ENCODE measurements at regions not wholly inside any gene's neighbourhood (a gene's known extent, or its start where the extent isn't known, plus 50 kb on each side); places are given as distances from the start of the nearest gene placed in this dataset.

DNA sequence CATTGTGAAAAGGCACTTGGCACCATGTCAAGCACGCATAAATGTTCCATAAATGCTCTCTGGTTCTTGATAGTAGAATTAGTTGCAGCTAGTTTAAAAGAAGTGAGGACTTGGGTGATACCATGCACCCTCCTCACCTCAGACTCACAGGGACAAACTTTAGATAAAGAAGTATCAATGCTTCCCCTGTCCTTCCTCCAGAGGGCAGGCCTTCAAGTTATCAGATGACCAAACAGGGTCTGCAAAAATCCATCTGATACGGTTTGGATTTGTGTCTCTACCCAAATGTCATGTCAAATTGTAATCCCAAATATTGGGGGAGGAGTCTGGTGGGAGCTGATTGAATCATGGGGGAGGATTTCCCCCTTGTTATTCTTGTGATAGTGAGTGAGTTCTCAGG is 54.1 kb downstream of the C1QL2 start:
- Histone ChIP-seq H3K9ac (no peak overlapping the region), H3K9me3 (ENCODE audit: low read depth) (no peaks in the 10 kb centered on the region), H3K27me3 (replicated peaks; ENCODE audit: insufficient read depth) (no peaks in the 10 kb centered on the region), H3K79me2 (ENCODE audit: insufficient read depth) (no peaks in the 10 kb centered on the region), H4K20me1 (ENCODE audit: insufficient read depth) (no peaks in the 10 kb centered on the region), H2AFZ (no peak overlapping the region), H3K9me2 (ENCODE audit: insufficient read depth) (no peaks in the 10 kb centered on the region), H3K4me2 (ENCODE audit: unreplicated experiment) (no peak overlapping the region), H3K36me3 (ENCODE audit: low read depth) (no peaks in the 10 kb centered on the region), H3K4me3 (no peak overlapping the region), H3K27ac (no peak overlapping the region), H3F3A (ENCODE audit: insufficient read depth) (no peaks in the 10 kb centered on the region), H3K4me1 (ENCODE audit: insufficient read depth) (no peaks in the 10 kb centered on the region)
- TF ChIP-seq EZH2phosphoT487 (IDR thresholded peaks at IDR 0.05; ENCODE audit: insufficient read depth, low read depth), result no peak
- 3 to 7% methylated on average over 2 of the region's 2 CpGs for WGBS, 2 experiments (ENCODE audit: low coverage in 1 of 2, low lambda C conversion rate in 2 of 2, missing lambda C conversion rate in 2 of 2)
- no peak for DNase-seq
- in situ Hi-C loops (cut with MboI), result no loop called here

DNA sequence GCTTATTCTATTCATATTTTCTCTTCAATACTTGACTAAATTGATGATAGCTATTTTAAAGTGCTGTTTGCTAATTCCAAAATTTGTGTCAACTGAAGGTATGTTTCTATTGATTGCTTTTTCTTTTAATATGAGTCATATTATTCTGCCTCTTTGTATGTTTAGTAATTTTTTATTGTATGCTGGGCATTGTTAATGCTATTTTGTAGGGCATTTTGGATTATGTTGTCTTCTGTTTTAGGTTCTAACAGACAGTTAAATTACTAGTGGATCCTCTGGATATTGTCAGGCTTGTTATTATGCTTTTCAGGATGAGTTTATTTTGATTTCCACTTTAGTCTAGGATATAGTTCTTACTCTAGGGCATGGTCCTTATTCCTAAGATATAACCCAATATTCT is 55.6 kb downstream of the C1QL2 start:
- TF ChIP-seq EZH2phosphoT487 (IDR thresholded peaks at IDR 0.05; ENCODE audit: insufficient read depth, low read depth), result no peak
- TF ChIP-seq EZH2 (IDR thresholded peaks at IDR 0.05; ENCODE audit: insufficient read depth, poor library complexity, severe bottlenecking), result no peak

GRCh38 chr2:119088416-119088815 is 70.1 kb downstream of the C1QL2 start:
- no peak for DNase-seq
- no peaks in the 10 kb centered on the region for H3K9me3 ChIP-seq (ENCODE audit: low read depth)
- peaks cover 8% of the 10 kb centered on the region; the same call in 1 of the 2 replicates for H3K27me3 ChIP-seq (replicated peaks; ENCODE audit: insufficient read depth)
- no peak overlapping the region for H3K4me2 ChIP-seq (ENCODE audit: unreplicated experiment)
- H3K4me3 ChIP-seq, result no peak overlapping the region
- no peak overlapping the region for H3K27ac ChIP-seq
- H2AFZ ChIP-seq, result no peak overlapping the region
- no peaks in the 10 kb centered on the region for H3K4me1 ChIP-seq (ENCODE audit: insufficient read depth)
- H3K79me2 ChIP-seq (ENCODE audit: insufficient read depth), result no peaks in the 10 kb centered on the region
- in situ Hi-C loops (cut with MboI), result no loop called here
- no peaks in the 10 kb centered on the region for H4K20me1 ChIP-seq (ENCODE audit: insufficient read depth)
- no peaks in the 10 kb centered on the region for H3K36me3 ChIP-seq (ENCODE audit: low read depth)
- TF ChIP-seq EZH2 (IDR thresholded peaks at IDR 0.05; ENCODE audit: insufficient read depth, poor library complexity, severe bottlenecking), result no peak
- no peak for TF ChIP-seq EZH2phosphoT487 (IDR thresholded peaks at IDR 0.05; ENCODE audit: insufficient read depth, low read depth)
- H3K9ac ChIP-seq, result no peak overlapping the region
- WGBS, 2 experiments (ENCODE audit: low coverage in 1 of 2, low lambda C conversion rate in 2 of 2, missing lambda C conversion rate in 2 of 2), result 0 to 41% methylated on average over 1 of the region's 1 CpG
- H3F3A ChIP-seq (ENCODE audit: insufficient read depth), result no peaks in the 10 kb centered on the region
- no peaks in the 10 kb centered on the region for H3K9me2 ChIP-seq (ENCODE audit: insufficient read depth)

More for the DNA sequence above, 55.6 kb downstream of the C1QL2 start:
- H3K4me2 ChIP-seq (ENCODE audit: unreplicated experiment), result no peak overlapping the region
- H3K9ac ChIP-seq, result no peak overlapping the region
- H3K27me3 ChIP-seq (replicated peaks; ENCODE audit: insufficient read depth), result no peaks in the 10 kb centered on the region
- in situ Hi-C loops (cut with MboI), result no loop called here
- H3K4me1 ChIP-seq (ENCODE audit: insufficient read depth), result no peaks in the 10 kb centered on the region
- H3K79me2 ChIP-seq (ENCODE audit: insufficient read depth), result no peaks in the 10 kb centered on the region
- H3K36me3 ChIP-seq (ENCODE audit: low read depth), result no peaks in the 10 kb centered on the region
- H3F3A ChIP-seq (ENCODE audit: insufficient read depth), result no peaks in the 10 kb centered on the region
- no peaks in the 10 kb centered on the region for H4K20me1 ChIP-seq (ENCODE audit: insufficient read depth)
- no peak overlapping the region for H3K27ac ChIP-seq
- no peak overlapping the region for H2AFZ ChIP-seq
- no peaks in the 10 kb centered on the region for H3K9me3 ChIP-seq (ENCODE audit: low read depth)
- no peak for DNase-seq
- H3K4me3 ChIP-seq, result no peak overlapping the region
- no peaks in the 10 kb centered on the region for H3K9me2 ChIP-seq (ENCODE audit: insufficient read depth)

GRCh38 chr2:119086327-119086726 is 72.2 kb downstream of the C1QL2 start:
- H3F3A ChIP-seq (ENCODE audit: insufficient read depth), result no peaks in the 10 kb centered on the region
- no peak overlapping the region for H3K9ac ChIP-seq
- no peak overlapping the region for H3K4me2 ChIP-seq (ENCODE audit: unreplicated experiment)
- H2AFZ ChIP-seq, result no peak overlapping the region
- no peaks in the 10 kb centered on the region for H3K9me2 ChIP-seq (ENCODE audit: insufficient read depth)
- H3K4me1 ChIP-seq (ENCODE audit: insufficient read depth), result no peaks in the 10 kb centered on the region
- DNase-seq, result no peak
- H3K36me3 ChIP-seq (ENCODE audit: low read depth), result no peaks in the 10 kb centered on the region
- no peak overlapping the region for H3K27ac ChIP-seq
- in situ Hi-C loops (cut with MboI), result no loop called here
- H4K20me1 ChIP-seq (ENCODE audit: insufficient read depth), result no peaks in the 10 kb centered on the region
- 55 to 58% methylated on average over 8 of the region's 8 CpGs for WGBS, 2 experiments (ENCODE audit: low coverage in 1 of 2, low lambda C conversion rate in 2 of 2, missing lambda C conversion rate in 2 of 2)
- H3K4me3 ChIP-seq, result no peak overlapping the region
- H3K27me3 ChIP-seq (replicated peaks; ENCODE audit: insufficient read depth), result peaks cover 8% of the 10 kb centered on the region; the same call in 1 of the 2 replicates
- H3K9me3 ChIP-seq (ENCODE audit: low read depth), result no peaks in the 10 kb centered on the region
- TF ChIP-seq EZH2 (IDR thresholded peaks at IDR 0.05; ENCODE audit: insufficient read depth, poor library complexity, severe bottlenecking) (no peak), EZH2phosphoT487 (IDR thresholded peaks at IDR 0.05; ENCODE audit: insufficient read depth, low read depth) (no peak)
- H3K79me2 ChIP-seq (ENCODE audit: insufficient read depth), result no peaks in the 10 kb centered on the region

- no peak for DNase-seq
- no peak for TF ChIP-seq EZH2phosphoT487 (IDR thresholded peaks at IDR 0.05; ENCODE audit: insufficient read depth, low read depth)
- Histone ChIP-seq H3K27me3 (replicated peaks; ENCODE audit: insufficient read depth) (peaks cover 8% of the 10 kb centered on the region; the same call in 1 of the 2 replicates), H3K9me3 (ENCODE audit: low read depth) (no peaks in the 10 kb centered on the region), H3K27ac (no peak overlapping the region), H3F3A (ENCODE audit: insufficient read depth) (no peaks in the 10 kb centered on the region), H3K4me2 (ENCODE audit: unreplicated experiment) (no peak overlapping the region), H3K9me2 (ENCODE audit: insufficient read depth) (no peaks in the 10 kb centered on the region), H3K9ac (no peak overlapping the region), H3K79me2 (ENCODE audit: insufficient read depth) (no peaks in the 10 kb centered on the region), H4K20me1 (ENCODE audit: insufficient read depth) (no peaks in the 10 kb centered on the region), H3K4me1 (ENCODE audit: insufficient read depth) (no peaks in the 10 kb centered on the region), H2AFZ (no peak overlapping the region), H3K36me3 (ENCODE audit: low read depth) (no peaks in the 10 kb centered on the region), H3K4me3 (no peak overlapping the region)
- WGBS, 2 experiments (ENCODE audit: low coverage in 1 of 2, low lambda C conversion rate in 2 of 2, missing lambda C conversion rate in 2 of 2), result 63 to 72% methylated on average over 6 of the region's 6 CpGs
- in situ Hi-C loops (cut with MboI), result no loop called here
These were observed 72.9 kb downstream of the C1QL2 start for GRCh38 chr2:119085613-119086012.

Measured in GM23248 (cell line).